CD4-positive, alpha-beta T cell treated with Interleukin-12 subunit alpha and Interleukin-12 subunit beta, for 1 hour (primary cell): ENCODE measurements at regions not wholly inside any gene's neighbourhood (a gene's known extent, or its start where the extent isn't known, plus 50 kb on each side); places are given as distances from the start of the nearest gene placed in this dataset.
"Not testable (repeated sequence)": the region's sequence is repeated elsewhere in the genome, so short reads cannot be mapped to it uniquely, and the experiment has no call there.

Experiments
- DNase-seq: peaks from one replicate; pipeline ENCODE4 v3.0.0-alpha.2; 2020

DNA sequence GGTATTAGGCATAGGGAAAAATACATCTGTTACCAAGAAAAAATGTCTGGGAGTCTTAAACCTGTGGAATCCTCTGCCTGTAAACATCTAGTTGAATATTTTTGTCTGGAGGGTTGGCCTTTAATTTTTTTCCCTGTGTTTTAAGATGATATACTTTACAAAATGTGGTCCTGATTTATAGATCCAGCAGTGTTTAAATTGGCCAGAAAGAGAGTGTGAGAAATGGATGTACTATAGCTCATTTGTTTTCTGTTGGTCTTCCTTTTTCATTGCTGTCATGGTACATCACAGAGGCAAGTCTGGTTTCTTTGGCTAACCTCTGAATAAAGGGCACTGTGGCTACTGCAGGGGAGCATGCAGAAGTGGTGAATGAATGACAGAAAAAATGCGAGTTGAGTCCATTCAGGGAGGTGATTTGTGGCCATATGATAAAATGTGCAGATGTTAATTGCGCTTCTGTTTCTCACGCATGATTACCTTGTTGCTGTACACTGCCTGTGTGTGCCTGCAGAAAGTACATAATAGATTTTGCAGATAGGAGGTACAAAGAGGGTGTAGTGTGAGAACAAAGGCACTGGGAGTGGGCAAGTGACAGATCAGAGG lies 150.0 kb downstream of the NFKBIZ start:
- DNase-seq, result no peak

DNA sequence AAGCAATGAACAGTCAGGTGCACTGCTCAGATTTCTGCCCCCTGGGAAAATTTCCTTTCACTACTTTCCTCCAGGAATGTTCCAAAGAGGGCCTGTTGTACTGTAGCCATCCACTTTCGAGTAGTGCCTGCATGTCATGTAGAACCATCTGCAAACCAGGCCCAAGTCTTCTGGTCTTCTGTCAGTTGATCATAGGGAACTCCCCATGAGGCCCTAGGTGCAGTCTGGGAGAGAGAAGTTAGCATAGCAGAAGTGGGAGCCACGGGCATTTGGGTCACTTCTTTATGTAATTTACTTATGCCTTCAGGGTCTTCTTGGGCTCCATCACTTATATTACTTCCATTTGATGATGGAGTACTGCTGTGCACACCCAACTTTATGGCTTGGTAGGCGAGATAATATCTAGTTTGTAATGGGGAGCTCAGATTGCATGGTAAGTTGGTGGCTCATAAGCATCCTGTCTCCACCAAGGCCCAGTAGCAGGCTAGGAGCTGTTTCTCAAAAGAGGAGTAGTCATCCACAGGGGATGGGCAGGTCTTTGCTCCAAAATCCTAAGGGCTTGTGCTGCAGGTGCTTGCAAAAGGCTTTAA lies 151.4 kb downstream of the NFKBIZ start:
- DNase-seq, result no peak

DNA sequence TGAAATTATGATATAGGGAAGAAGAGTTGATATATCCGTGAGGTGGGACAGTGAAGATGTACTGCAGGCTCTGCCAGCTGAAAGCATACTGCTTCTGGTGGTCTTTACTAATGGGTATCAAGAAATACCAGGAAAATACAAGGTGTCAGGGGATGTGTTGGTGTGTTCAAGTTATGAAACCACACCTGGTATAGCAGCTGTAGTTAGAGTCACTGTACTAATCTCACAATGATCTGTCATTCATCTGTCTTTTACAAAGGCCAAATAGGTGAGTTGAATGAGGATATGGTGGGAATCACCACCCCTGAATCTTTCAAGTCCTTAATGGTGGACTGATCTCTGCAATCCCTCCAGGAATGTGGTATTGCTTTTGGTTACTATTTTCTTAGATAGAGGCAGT lies 152.7 kb downstream of the NFKBIZ start:
- no peak for DNase-seq

DNA sequence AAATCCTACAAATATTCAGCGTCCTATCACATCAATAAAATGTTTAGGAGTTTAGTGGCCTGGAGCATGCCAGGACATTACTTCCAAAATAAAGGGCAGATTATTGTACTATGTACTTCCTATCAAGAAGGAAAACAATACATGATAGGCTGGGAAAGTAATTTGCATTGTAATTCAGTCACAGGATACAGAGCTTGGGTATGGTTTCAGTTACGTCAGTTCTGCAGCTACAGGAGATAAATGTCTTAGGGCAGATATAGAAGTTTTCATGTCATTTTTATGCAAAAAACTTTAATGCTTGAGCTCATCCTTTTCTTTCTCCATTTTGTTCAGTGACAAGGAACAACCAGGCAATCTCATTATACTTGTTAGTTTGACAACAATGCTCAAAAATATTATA lies 155.2 kb downstream of the NFKBIZ start:
- DNase-seq, result no peak

DNA sequence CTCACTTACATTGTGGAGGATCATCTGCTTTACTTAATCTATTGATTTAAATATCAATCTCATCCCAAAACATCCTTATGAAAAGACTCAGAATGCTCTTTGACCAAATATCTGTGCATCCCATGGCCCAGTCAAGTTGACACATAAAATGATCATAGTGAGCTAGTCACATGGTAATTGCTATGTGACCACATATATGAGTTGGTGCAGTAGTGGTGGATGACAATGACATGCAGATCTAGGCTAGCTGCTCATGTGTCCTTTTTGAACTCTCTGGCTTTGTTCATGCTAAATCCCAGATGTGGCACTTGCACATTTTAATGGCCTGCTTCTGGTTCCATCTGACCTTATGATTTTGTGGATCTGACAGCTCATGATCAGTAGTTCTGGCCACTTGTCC lies 156.2 kb downstream of the NFKBIZ start:
- DNase-seq, result no peak

DNA sequence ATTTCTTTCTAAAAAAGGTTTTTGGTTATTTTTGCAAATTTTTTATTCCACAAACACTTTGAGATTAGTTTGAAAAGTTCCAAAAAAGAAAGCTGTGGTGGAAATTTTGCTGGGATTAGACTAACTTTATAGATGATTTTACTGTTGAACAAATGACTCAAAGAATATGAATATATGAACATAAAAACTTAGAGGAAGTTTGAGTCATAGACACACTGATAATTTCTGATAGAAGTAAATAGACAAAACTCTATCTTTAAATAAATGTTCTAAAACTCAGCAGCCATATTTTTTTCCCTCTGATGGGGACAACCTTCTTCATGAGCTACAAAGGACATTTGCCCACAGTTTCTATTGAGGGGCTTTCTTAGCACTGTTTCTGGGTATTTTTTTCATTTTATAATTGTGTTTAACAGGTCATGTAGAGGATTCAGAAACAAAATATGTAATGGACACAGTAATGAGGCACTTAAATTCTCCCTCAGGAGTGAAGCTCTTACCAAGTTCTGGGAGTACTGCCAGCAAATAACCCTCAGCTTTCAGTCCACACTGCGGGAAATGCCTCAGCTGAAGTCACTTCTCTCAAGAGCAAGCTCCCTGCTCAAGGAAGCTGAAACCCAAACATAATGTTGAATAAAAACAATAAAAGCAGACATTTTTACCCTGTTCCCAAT lies 157.6 kb downstream of the NFKBIZ start:
- DNase-seq, result no peak

DNA sequence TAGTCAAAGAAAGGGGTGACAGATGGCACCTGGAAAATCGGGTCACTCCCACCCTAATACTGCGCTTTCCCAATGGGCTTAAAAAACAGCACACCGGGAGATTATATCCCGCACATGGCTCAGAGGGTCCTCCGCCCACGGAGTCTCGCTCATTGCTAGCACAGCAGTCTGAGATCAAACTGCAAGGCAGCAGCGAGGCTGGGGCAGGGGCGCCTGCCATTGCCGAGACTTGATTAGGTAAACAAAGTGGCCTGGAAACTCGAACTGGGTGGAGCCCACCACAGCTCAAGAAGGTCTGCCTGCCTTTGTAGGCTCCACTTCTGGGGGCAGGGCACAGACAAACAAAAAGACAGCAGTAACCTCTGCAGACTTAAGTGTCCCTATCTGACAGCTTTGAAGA lies 159.1 kb downstream of the NFKBIZ start:
- DNase-seq, result not testable (repeated sequence)

DNA sequence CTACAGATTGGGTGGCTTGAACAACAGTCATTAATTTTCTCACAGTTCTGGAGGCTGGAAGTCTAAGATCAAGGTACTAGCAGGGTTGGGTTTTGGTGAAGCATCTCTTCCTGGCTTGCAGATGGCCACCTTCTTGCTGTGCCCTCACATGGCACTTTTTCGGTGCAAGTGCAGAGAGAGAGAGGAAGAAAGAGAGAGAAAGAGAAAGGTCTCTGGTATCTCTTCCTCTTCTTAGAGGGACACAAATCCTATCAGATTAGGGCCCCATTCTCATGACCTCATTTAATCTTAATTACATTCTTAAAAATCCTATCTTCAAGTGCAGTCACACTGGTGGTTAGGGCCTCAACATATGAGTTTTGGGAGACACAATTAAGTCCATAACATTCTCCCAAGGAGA lies 167.1 kb downstream of the NFKBIZ start:
- no peak for DNase-seq

DNA sequence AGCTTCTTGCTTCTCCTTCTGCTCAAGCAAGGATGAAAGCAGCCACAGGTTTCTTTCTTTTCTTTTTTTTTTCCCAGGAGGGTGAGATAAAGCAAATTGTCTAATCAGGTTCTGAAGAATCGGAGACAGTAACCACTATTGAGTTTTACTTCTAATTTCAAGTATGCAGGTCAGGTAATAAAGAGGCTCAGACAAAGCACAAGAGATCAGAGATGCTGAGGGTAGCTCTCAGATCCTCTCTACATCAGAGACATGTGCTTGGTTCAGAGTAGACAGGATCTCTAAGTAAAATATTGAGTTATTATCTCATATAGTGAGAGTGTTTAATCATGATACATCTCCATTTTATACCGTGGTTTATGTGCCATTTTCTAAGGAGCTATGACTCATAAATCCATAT lies 168.5 kb downstream of the NFKBIZ start:
- DNase-seq, result no peak

DNA sequence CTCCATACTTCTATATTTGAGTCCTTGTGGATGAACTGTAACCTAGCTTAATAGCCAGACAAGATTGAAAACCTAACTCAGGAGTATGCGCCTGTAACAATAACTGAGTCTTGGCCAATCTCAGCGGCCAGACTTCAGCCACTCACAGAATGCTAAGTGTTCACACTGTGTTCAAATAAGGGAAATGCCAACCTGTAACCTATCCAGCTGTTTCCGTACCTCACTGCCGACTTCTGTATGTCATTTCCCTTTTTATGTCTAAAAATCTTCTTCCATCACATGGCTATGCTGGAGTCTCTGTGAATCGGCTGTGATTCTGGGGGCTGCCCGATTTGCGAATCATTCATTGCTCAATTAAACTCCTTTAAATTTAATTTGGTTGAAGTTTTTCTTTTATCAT lies 169.2 kb downstream of the NFKBIZ start:
- no peak for DNase-seq

DNA sequence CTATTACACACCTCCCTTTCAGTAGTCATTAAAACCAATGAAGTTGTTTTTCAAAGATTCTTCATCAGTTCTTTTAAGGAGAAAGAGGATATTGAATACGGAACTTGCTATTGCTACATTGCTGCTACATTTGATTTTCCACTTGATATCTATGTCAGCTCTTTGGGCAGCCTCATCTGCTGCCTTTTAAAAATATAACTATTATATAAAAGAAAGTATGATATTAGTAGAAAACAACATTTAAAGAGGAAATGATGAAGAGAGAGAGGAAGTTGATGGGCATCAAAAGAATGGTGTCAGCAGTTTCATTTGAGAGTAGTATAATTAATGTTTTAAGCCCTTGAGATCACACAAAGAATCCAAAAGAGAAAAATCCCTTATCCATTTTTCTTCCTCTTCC lies 171.4 kb downstream of the NFKBIZ start:
- DNase-seq, result no peak

DNA sequence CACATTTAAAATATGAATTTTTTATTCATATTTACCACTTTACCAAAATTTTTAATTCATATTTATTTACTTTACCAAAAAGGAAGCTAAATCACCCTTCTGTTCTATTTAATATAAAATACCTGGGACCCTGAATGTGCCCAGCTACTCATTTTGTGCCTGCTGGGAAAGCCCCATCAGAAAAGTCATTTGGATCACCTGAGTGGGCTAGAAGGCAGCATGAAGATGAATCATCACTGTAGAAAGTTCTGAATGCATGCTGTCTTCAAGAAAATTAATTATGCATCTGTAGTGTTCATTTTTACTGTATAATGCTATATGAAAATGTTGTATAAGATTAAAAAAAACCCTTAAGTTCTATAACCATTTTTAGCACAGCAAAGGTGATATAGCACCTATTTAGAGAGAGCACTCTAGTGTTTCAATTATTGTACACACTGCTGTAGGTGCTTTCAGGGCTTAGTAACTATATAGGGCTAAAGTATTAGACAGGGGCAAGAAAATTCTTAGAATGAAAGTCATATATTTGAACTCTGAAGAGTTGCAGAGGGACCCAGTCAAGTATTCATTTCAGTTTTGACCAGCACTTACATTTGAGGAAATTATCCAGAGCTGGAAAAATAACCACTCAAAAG lies 175.1 kb downstream of the NFKBIZ start:
- no peak for DNase-seq

DNA sequence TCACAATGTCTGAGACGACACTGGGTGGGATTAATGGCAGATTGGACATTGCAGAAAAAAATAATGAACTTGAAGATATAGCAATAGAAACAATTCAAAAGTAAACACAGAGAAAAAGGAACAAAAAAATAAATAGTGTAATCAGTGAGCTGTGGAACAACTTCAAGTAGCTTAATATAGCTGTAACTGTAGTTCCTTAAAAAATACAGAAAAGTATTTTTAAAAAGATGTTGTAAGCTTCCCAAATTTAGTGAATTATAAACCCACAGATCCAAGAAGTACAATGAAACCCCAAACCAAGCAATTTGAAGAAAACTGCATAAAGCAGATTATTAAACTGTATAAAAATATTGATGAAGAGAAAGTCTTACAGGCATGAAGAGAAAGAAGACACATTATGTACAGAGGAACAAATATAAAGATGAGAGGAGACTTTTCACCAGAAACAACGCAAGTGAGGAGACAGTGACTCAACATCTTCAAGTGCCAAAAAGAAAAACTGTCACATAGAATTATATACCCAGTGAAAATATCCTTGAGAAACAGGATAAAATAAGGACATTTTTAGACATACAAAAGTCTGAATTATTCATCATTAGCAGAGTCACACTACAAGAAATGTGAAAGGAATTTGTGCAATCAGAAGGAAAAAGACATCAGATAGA lies 176.4 kb downstream of the NFKBIZ start:
- no peak for DNase-seq

DNA sequence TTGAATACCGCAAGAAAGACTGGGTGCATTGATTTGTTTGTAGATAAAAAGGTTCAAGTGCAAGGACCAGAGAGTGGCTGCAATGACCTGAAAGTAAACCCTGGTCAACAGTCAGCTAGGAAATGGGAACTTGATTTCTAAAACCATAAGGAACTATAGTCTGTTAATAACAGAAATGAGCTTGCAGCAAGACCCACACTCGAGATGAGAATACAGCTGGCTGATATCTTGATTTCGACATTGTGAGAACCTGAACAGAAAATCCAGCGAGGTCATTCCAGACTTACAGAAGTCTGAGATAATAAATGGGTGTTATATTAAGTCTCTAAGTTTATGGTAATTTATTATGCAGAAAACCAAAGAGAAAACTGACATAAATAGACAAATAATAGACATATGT lies 177.3 kb downstream of the NFKBIZ start:
- DNase-seq, result no peak

DNA sequence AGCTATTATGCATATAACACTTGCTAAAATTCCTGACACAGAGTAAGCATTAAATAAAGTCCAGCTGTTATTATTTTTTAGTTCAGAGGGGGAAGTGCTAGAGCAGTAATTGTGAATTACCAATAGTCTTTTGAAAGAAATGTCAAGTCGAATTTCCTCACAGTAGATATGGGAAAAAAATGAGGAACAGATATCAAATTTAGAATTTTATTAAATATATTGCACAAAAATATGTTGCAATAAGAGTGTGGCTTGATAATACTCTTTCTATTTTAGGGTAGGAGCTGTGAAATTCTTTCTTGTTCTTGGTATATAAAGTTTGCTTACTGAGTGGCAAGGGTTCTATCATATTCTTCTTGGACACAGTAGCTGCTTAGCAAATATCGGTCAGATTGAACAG lies 181.3 kb downstream of the NFKBIZ start:
- DNase-seq, result no peak

DNA sequence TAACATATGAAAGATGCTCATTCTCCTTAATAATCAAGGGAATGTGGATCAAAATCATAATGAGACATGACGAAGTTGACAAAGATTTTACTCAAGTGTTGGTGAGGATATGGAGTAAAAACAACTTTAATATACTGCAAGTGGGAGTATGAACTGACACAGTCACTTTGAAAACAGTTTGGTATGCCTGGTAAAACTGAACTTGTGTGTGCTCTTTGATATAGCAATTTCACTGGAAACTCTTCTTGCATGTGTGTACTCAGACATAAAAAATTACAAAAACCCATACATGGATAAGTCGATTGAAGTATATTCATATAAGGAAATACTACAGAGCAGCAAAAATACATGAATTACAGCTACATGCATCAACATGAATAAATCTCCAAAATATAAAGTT lies 182.5 kb downstream of the NFKBIZ start:
- no peak for DNase-seq

DNA sequence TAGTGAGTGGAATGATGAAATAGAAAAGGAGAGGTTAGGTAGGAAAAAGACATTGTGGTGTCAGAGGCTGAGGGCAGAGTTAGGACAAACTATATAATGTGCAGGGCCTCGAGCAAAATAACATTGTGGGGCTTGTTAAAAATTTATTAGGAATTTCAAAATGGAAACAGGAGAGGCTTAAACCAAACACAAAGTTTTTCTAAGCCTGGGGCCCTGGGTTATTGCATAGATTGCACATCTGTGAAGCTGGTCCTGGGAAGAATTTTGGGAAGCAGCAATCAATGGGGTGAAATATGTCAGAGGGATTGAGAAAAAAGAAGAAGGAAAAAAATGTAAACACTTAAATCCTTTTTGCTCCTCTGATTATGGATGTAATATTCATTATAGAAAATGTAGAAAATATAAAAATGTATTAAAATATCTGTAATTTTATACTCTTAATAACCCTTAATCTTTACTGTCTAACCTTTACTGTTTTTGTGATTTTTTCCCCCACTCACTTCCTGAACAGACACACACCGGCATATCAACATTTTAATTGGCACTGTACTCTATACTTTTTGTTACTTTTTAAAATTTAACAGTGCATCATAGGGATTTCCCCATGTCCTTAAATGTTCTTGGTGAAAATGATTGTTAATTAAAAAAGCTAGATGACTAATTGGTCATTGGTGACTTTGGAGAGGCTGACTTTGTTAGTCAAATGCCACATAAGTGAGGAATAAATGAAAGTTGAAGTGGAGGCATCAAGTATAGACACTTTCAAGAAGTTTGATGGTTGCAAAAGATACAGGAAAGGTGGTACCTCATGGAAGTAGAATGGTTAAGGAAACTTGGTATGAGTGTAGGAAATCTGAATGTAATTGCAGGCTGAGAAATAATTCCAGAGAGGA lies 183.4 kb downstream of the NFKBIZ start:
- no peak for DNase-seq

DNA sequence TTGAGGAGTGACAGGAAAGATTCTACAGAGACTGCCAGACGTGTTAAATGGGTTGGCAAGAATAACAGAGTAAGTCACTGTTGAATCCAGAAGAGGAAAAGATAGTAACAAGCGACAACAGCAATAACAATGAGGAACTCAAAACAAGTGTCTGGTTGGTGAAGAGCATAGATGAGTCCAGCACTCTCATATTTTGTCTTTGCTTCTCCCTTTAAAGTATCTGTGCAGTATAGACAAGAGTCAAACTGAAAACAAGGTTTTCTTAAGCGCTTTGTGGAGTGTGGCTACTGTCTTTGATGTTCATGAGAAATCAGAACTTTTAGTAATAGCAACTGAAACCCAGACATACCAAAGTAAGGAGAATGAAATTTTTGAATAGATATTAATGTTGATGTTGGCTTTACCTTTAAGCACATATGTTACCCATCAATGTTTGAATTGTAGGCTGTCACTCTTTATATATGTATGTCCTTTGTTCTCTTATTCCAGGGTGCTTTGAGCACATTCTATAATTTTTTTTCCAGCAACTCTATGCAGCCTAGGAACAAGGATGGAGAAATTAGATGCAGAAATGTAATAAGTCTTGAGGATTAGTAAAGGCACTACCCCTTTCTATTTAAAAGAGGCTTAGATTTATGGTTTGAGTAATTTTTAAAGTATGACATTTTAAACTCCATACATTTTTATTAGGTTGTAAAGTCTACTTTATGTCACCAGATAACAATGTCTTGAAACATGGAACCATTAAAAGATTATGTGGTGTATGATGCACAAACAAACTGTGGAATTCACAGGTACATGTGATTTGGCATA lies 185.5 kb downstream of the NFKBIZ start:
- DNase-seq, result no peak

DNA sequence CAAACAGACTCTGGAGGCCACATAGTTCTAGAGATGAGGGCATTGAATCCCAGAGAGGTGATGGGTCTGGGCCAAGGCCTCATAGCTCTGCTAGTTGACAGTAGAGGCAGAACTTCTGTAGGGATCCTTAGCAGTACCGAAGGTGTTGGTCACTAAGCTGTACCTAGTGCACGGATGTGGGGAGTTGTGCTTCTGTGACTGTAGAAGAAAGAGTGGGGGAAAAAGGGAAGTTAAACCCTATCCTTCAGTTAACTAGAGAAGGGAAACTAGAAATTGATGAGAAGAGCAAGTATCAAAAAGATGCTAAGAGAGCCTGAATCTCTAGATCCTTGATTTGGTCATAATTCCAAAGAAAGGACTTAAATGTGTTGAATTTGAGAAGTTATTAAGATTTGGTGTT lies 186.7 kb downstream of the NFKBIZ start:
- no peak for DNase-seq

DNA sequence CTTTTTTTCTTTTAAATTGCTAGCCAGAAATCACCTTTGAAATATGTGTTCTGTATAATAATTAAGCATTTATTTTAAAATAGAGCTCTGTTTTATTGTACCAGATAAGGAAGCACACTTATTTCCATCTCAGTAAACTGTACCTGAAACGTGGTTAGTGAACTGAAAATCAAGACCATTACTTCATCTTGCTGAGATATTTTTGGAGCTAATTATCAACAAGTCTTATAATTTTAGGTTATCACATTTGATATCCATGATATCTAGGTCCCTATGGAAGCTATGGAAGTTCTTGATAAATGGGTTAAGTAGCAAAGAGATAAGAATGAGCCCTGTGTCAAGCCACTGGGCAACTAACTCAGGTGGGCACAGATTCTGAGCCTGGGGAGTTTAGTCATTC lies 187.2 kb downstream of the NFKBIZ start:
- DNase-seq, result no peak

DNA sequence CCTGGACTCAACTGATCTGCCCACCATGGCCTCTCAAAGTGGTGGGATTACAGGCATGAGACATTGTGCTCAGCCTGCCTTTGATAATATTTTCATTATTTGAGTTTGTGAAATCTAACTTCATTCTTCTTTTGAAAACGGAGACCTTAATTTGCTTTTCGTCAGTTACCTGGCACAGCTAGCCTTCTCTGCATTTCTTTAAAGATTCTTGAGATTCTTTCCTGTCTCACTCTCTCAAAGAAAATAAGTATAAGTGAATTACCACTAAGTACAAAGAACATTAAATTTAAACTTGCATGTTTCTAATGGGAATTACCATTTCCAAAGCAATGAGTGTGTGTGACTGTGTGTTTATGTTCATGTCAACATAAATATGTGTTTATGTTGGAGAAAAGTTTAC lies 187.9 kb downstream of the NFKBIZ start:
- DNase-seq, result no peak

DNA sequence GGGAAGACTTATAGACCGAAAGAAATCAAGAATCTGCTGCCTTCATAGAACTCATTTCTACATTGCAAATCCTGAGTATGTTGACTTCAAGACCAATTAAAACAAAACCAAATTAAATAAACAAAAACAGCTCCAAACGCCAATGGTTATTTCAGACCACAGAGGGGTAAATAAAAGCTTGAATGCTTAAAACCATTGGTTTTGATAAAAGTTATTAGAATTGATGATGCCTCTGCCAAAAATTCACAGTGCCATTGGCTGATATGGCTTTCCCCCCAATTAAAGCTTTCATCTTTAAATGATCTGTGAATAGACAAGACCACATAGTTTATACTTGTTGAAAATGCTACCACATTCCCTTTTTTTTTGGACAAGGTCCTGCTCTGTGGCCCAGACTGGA lies 188.5 kb downstream of the NFKBIZ start:
- no peak for DNase-seq
